Effector memory CD4-positive, alpha-beta T cell (primary cell): ENCODE measurements at regions not wholly inside any gene's neighbourhood (a gene's known extent, or its start where the extent isn't known, plus 50 kb on each side); places are given as distances from the start of the nearest gene placed in this dataset.
A peak's percentile ranks its signal among the peaks of the same experiment; 100 is the strongest.

ENCODE experiments used
- DNase-seq, 3 donors: peaks; one replicate each; pipeline ENCODE4 v3.0.0-alpha.2; 2020
- H3K27ac ChIP-seq: 2 replicates; pipeline ENCODE4 v1.7.0; 2013; ENCODE audit warnings: mild to moderate bottlenecking, low read length, moderate library complexity; ENCODE audit not compliant: insufficient read depth, poor library complexity, severe bottlenecking
- H3K27me3 ChIP-seq: replicated peaks from 2 replicates; pipeline ENCODE4 v1.7.0; 2013; ENCODE audit warnings: mild to moderate bottlenecking, low read length; ENCODE audit not compliant: insufficient read depth, control insufficient read depth, poor library complexity, severe bottlenecking
- H3K36me3 ChIP-seq: 2 replicates; pipeline ENCODE4 v1.7.0; 2013; ENCODE audit warnings: mild to moderate bottlenecking, low read length, moderate library complexity; ENCODE audit not compliant: control insufficient read depth, insufficient read depth
- H3K4me1 ChIP-seq: 2 replicates; pipeline ENCODE4 v1.7.0; 2013; ENCODE audit warnings: low read length, mild to moderate bottlenecking; ENCODE audit not compliant: control insufficient read depth, insufficient read depth, poor library complexity, severe bottlenecking
- H3K4me3 ChIP-seq: 2 replicates; pipeline ENCODE4 v1.7.0; 2013; ENCODE audit warnings: low read length, low read depth, mild to moderate bottlenecking; ENCODE audit not compliant: insufficient read depth, poor library complexity, severe bottlenecking
- H3K9me3 ChIP-seq: 2 replicates; pipeline ENCODE4 v1.7.0; 2013; ENCODE audit warnings: mild to moderate bottlenecking, low read length, moderate library complexity; ENCODE audit not compliant: control insufficient read depth

DNA sequence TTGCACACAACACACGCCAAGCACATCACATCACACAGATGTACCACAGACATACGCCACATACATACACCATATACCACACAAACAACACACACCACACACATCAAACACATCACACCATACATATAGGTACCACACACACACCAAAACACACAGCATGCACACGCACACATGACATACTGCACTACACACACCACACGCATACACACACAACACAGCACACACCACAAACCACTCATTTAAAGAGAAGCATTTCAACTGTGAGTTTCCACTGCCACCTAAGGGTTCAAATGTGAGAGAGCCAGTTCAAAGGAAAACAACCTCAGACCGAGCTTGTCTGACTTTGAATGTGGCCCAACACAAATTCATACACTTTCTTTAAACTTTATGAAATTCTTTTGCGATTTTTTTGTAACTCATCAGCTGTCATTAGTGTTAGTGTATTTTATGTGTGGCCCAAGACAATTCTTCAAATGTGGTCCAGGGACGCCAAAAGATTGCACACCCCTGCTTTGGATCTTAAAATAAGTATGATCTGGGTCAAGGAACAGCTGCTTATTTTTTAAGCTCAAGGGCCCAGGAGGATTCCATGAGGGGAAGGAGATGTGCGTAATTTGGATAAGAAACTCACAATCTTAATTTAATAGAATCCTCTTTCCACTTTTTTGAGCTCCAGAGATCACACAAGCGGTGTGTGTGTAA, 494.6 kb downstream of the GADD45G start:
- H3K27ac ChIP-seq, result no peak overlapping the region
- no peaks in the 10 kb centered on the region for H3K27me3 ChIP-seq
- no peaks in the 10 kb centered on the region for H3K9me3 ChIP-seq
- no peak for DNase-seq
- H3K4me3 ChIP-seq, result no peak overlapping the region
- H3K4me1 ChIP-seq, result no peaks in the 10 kb centered on the region
- no peaks in the 10 kb centered on the region for H3K36me3 ChIP-seq

DNA sequence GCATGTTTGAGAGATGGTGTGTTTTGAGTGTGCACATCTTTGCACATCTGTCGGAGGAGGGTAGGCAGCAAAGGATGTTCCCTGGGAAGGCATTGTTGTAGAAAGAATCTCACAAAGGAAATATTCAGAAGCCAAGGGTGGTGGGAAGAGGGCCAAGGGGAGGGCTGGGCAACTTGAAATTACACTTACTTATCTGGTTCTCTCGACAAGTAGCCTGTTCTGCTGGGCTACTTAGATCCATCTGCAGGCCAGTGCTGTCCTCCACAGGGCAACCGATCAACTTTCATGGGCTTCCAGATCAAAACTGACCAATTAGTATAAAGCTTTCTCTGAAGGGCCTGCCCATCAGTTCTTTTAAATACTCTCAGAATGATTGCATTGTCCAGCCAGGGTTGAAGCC, 495.2 kb downstream of the GADD45G start:
- Histone ChIP-seq H3K27me3 (no peaks in the 10 kb centered on the region), H3K4me1 (no peaks in the 10 kb centered on the region)
- no peak for DNase-seq

GRCh38 chr9:90102292-90102901, 497.6 kb downstream of the GADD45G start:
- Histone ChIP-seq H3K9me3 (no peaks in the 10 kb centered on the region), H3K27me3 (no peaks in the 10 kb centered on the region)
- peak; percentile 45 to 66 (median 55) for DNase-seq

More for the DNA sequence above, 495.2 kb downstream of the GADD45G start:
- Histone ChIP-seq H3K27ac (no peak overlapping the region), H3K9me3 (no peaks in the 10 kb centered on the region), H3K36me3 (no peaks in the 10 kb centered on the region), H3K4me3 (no peak overlapping the region)

DNA sequence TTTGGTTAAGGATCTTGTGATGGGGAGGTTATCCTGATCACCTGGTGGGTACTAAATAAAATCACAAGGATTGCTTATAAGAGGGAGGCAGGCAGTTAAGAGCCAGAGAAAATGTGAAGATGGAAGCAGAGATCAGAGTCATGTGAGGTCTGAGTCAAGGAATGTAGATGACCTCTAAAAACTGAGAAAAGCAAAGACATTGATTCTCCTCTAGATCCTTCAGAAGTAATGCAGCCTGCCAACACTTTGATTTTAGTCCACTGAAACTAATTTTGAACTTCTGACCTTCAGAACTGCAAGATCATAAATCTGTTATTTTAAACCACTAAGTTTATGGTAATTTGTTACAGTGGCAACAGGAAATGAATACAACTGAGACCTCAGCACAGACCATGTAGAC, 499.0 kb downstream of the GADD45G start:
- Histone ChIP-seq H3K9me3 (no peaks in the 10 kb centered on the region), H3K36me3 (no peaks in the 10 kb centered on the region), H3K4me1 (no peaks in the 10 kb centered on the region), H3K4me3 (no peak overlapping the region), H3K27me3 (no peaks in the 10 kb centered on the region), H3K27ac (no peak overlapping the region)
- no peak for DNase-seq

More at GRCh38 chr9:90102292-90102901, 497.6 kb downstream of the GADD45G start:
- Histone ChIP-seq H3K4me3 (no peak overlapping the region), H3K36me3 (no peaks in the 10 kb centered on the region), H3K4me1 (no peaks in the 10 kb centered on the region), H3K27ac (no peak overlapping the region)

DNA sequence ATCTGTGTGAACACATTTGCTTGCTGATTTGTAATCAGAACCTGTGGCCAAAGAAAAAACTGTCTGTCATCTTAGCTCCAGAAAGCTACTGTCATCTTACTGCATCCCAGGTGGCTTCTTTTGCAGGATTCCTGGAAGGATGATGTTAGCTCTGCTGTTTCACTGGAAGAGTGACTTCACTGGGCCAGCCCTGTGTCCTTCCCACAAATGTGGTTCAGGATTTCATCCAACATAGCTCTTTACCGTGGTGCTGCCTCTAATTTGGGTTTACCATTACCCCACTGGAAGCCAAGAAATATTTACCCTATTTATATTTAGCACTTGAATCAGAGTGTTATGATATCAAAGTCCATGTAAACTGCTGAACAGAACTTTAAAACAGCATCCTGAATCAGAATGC, 501.0 kb downstream of the GADD45G start:
- Histone ChIP-seq H3K9me3 (no peaks in the 10 kb centered on the region), H3K27me3 (no peaks in the 10 kb centered on the region), H3K36me3 (no peaks in the 10 kb centered on the region), H3K4me3 (no peak overlapping the region), H3K27ac (no peak overlapping the region), H3K4me1 (no peaks in the 10 kb centered on the region)
- no peak for DNase-seq

DNA sequence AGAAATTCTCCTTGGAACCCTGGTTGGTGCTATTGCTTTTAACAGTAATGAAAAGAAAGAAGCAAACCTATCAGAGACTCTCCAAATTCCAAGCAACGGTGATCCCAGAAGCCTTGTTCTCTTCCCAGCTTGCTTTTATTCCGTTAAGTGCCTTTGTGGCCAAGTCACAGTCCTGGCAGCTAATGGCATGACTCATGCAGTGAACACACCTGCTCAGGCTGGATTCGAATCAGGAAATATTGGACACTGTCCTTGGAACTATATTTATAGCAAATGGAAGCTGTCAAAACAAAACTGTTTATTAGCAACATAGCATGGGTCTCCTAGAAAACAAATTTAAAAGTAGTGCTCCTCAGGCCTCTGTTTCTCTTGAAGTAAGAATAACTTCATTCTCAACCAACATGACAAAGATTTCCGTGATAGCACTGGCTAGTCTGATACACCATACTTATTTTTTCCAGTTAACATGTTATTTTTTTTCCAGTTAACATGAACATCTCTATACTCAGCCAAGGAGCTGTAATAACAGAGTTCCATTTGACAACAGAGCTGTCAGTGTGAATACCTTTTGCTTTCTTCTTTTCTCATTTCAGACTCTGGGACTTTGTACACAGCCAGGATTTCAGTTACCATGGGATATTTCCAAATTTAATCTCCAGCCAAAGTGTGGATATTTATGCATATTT, 502.4 kb downstream of the GADD45G start:
- DNase-seq, result no peak
- Histone ChIP-seq H3K36me3 (no peaks in the 10 kb centered on the region), H3K4me1 (no peaks in the 10 kb centered on the region), H3K27ac (no peak overlapping the region), H3K27me3 (no peaks in the 10 kb centered on the region), H3K4me3 (no peak overlapping the region), H3K9me3 (no peaks in the 10 kb centered on the region)

DNA sequence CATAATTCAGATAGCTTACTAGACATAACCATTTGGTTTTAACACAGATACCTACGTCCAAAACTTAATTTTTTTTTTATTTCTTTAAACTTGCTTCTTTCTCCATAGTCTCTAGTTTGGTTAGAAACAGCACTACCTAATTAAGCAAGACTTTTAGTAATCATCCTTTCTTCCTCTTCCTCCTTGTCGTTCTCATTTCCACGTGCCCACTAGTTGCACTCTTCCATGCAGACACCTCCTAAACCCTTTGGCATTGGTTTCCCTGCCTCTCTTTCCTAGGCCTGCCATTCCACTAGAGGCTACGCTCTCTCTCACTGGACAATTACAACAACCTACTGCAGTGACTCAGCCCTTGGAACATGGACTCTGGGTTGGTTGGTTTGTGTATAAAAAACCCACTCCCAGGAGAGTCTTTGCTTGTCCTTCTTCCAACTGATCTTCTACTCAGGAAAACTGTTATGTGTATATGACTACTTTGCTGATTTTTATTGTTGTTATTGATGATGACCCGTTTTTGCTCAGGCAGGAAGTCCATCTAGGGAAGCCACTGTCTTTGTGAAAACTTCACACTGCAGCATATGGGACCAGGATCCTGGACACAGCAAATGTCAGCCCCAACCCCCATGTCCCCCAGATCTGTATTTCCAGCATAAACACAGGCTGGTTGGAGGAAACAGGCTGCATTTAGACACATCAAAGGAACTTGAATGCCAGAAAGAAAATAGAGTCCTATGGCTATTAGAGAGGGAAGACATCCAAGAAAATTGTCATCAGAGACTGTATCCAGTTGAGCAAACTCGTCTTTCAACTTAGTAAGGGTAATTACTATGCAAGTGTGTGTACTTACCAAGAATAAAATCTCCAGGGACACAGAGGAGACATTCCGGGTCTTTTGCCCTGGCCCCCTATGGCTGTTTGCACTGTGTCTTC, 503.2 kb downstream of the GADD45G start:
- no peak for DNase-seq
- H3K4me3 ChIP-seq, result no peak overlapping the region
- no peaks in the 10 kb centered on the region for H3K27me3 ChIP-seq
- H3K36me3 ChIP-seq, result no peaks in the 10 kb centered on the region
- no peaks in the 10 kb centered on the region for H3K9me3 ChIP-seq
- no peak overlapping the region for H3K27ac ChIP-seq
- no peaks in the 10 kb centered on the region for H3K4me1 ChIP-seq

GRCh38 chr9:90112788-90113187, 508.0 kb downstream of the GADD45G start:
- Histone ChIP-seq H3K27ac (no peak overlapping the region), H3K4me3 (no peak overlapping the region), H3K27me3 (no peaks in the 10 kb centered on the region), H3K36me3 (no peaks in the 10 kb centered on the region), H3K4me1 (no peaks in the 10 kb centered on the region), H3K9me3 (no peaks in the 10 kb centered on the region)
- DNase-seq, result no peak

- Histone ChIP-seq H3K9me3 (no peaks in the 10 kb centered on the region), H3K4me1 (no peaks in the 10 kb centered on the region), H3K36me3 (no peaks in the 10 kb centered on the region), H3K27ac (no peak overlapping the region), H3K27me3 (no peaks in the 10 kb centered on the region), H3K4me3 (no peak overlapping the region)
- DNase-seq, result no peak
These were observed 510.0 kb downstream of the GADD45G start for GRCh38 chr9:90114641-90115425.
